ENCODE measurements at regions not wholly inside any gene's neighbourhood (a gene's known extent, or its start where the extent isn't known, plus 50 kb on each side); places are given as distances from the start of the nearest gene placed in this dataset.

DNA sequence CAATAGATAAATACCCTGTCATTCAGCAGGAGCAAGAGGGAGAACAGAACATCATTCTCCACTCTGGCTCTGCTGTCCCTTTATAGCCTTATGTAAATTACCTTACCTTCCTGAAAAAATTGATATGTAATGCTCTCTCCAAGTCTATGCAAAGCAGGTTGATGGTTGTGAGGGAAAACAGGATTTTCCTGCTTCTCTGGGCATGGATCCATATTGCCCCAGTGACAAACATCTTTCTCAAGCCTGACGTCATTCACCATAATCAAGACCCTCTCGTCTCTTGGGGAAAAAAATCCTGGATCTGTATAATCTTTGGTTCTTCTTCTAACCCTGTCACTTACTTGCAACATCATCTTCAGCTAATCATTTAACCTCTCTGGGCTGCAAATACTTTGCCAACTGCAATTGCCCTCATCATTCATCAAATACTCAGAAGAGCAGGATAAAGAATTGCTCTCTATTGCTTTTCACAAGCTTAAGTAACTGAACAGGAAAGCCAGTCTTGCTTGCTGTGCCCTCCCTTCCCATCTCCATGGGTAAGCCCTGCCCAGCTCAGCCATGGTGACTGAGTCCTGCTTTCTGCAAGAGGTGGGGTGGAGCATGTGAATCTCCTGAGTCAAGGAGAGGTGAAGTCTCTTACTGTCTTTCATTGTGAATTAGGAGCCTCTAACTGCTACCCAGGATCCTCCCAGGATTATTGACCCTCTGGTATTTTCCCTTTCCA is 123.7 kb upstream of the KLF7 start:
- DNase-seq (ENCODE audit: low read depth): no peak
- TF ChIP-seq, protein P1, sequence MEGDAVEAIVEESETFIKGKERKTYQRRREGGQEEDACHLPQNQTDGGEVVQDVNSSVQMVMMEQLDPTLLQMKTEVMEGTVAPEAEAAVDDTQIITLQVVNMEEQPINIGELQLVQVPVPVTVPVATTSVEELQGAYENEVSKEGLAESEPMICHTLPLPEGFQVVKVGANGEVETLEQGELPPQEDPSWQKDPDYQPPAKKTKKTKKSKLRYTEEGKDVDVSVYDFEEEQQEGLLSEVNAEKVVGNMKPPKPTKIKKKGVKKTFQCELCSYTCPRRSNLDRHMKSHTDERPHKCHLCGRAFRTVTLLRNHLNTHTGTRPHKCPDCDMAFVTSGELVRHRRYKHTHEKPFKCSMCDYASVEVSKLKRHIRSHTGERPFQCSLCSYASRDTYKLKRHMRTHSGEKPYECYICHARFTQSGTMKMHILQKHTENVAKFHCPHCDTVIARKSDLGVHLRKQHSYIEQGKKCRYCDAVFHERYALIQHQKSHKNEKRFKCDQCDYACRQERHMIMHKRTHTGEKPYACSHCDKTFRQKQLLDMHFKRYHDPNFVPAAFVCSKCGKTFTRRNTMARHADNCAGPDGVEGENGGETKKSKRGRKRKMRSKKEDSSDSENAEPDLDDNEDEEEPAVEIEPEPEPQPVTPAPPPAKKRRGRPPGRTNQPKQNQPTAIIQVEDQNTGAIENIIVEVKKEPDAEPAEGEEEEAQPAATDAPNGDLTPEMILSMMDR (conservative IDR thresholded peaks at IDR 0.05; ENCODE audit: low read depth, low read length): no peak
- no peak overlapping the region for H3K4me3 ChIP-seq (ENCODE audit: low read depth, low read length)

DNA sequence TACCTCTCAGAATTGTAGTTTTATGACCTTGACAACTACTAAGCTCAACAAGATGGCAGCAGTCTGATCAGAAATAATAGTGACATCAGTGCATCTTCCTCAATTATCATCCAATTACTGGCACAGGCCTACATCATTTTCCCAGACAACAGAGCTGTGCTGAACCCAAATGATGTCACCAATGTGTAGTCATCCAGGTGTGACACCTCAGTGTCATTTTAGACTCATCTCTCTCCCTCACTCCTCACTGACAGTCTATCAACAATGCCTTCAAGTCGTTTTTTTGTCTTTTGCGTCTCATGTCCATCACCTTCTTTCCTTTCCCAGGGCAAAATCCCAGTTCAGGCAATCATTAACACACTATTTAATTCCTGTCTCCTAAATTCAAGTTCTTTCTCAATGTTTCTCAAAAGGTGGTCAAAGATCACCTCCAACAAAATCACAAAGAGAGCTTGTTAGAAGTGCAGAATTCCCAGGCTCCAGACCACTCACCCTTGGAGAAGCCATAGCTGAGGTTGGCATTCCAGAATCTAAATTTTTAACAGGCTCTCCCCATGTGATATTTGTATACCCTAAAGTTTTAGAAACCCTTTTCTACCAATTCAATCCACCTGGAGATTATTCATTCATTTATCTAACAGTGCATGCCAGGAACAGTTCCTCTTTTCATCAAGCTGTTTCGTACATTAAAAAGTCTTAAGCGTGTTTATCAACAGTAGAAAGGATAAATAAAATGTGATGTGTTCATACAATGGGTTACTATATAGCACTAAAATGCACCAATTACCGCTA is 125.3 kb upstream of the KLF7 start:
- no peak for DNase-seq (ENCODE audit: low read depth)
- H3K4me3 ChIP-seq (ENCODE audit: low read depth, low read length): no peak overlapping the region
- TF ChIP-seq, protein P1 (conservative IDR thresholded peaks at IDR 0.05; ENCODE audit: low read depth, low read length): no peak

DNA sequence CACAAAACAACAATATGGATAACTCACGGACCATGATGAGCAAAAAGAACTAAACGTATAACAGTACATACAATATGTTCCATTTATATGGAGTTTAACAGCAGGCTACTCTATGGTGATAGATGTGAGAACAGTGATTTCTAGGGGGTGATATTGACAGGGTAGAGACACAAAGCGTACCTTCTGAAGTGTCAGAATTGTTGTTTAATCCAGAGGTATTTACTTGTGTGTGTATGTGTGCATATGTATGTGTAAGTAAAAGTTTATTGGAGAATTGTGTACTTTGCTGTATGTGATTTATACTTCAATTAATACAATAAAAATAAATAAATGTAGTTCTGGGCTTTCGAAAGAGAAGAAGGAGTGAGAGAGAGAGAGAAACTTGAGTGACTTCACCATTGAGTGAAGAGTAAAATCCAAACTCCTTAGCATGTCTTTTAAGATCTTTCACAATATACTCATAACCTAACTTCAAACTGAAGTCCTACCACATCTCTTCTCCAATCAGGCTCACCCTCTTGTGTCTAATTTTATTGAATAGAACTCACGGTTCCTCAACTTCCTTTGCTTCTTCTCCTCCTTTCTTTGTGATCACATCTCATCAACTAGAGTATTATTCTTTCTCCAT is 126.0 kb upstream of the KLF7 start:
- no peak for DNase-seq (ENCODE audit: low read depth)

DNA sequence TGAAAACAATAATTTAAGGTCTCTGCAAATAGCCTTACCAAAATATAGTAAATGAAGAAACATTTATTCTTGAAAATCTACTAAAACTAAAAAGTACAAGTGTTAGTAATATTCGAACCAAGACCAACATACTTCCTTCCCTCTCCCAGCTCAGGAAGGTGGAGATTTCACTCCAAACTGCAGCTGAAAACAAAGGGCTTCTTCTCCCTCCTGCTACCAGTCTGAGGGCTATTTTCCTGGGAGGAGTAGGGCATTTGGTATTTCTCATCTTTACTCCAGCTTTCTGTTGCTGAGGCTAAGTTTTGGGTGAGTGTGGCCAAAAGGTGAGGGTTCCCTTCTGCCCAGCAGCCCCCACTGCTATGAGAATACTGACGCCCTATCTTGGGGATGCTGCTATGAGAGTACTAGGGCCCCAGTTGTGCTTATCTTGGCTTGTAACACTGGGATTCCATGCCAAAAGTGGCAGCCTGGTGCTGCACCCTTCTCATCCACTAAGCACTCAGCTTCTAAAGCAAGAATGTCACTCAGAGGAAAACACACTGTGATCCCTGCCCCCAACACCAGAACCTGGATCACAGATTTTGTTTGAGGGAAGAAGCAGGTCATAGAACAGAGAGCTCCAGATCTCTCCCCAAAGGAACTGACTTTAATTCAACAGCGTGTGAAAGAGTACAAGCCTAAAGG is 130.7 kb upstream of the KLF7 start:
- TF ChIP-seq, protein P1 (conservative IDR thresholded peaks at IDR 0.05; ENCODE audit: low read depth, low read length): no peak
- H3K4me3 ChIP-seq (ENCODE audit: low read depth, low read length): no peak overlapping the region
- DNase-seq (ENCODE audit: low read depth): no peak

More for the DNA sequence above, 126.0 kb upstream of the KLF7 start:
- no peak overlapping the region for H3K4me3 ChIP-seq (ENCODE audit: low read depth, low read length)
- TF ChIP-seq, protein P1 (conservative IDR thresholded peaks at IDR 0.05; ENCODE audit: low read depth, low read length): no peak

DNA sequence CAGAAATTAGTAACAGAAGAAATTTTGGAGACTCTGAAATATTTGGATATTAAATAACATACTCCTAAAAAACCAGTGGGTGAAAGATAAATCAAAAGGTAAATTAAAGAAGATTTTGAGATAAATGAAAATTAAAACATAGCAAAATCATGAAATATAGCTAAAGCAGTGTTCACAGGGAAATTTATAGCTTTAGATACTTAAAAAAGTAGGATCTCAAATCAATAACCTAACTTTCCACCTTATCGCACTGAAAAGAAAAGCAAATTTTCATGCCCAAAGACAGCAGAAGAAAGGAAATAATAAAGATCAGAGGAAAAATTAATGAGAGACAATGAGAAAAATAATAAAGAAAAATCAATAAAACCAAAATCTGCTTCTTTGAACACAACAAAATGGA is 135.1 kb upstream of the KLF7 start:
- TF ChIP-seq, protein P1 (conservative IDR thresholded peaks at IDR 0.05; ENCODE audit: low read depth, low read length): no peak
- no peak overlapping the region for H3K4me3 ChIP-seq (ENCODE audit: low read depth, low read length)

DNA sequence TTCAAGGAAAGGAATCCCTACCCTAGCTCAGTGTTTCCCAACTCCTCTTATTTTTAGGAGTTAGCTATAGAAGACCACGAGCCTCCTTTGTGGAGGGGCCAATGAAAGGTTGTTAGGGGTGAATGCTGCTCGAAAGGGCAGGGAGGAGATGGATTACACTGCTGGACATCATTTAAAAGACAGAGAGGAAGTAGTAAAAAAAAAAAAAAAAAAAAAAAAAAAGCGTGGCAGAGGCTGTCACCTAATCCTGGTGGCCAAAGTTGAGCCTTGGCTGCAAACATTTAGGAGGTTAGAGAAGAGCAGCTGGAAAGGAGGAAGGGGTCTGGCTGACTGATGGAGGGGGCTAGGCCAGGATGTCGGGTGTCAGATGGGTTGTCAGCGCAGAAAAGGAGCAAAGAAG is 139.0 kb upstream of the KLF7 start:
- DNase-seq (ENCODE audit: low read depth): no peak
- H3K4me3 ChIP-seq (ENCODE audit: low read depth, low read length): no peak overlapping the region
- TF ChIP-seq, protein P1 (conservative IDR thresholded peaks at IDR 0.05; ENCODE audit: low read depth, low read length): no peak

More for the DNA sequence above, 135.1 kb upstream of the KLF7 start:
- DNase-seq (ENCODE audit: low read depth): no peak
